ENCODE measurements at regions not wholly inside any gene's neighbourhood (a gene's known extent, or its start where the extent isn't known, plus 50 kb on each side); places are given as distances from the start of the nearest gene placed in this dataset.

GRCh38 chr1:162988869-162989268, 80.3 kb upstream of the RGS4 start:
- ChIA-PET POLR2A (no interaction called here), CTCF (interaction anchor here (0.6 kb wide), 1 partner anchor 81 kb away, joined by 3 read pairs; no protein-coding TSS in a partner anchor)
- Histone ChIP-seq H3K4me3 (ENCODE audit: low read depth, low read length) (no peak overlapping the region), H3K27ac (ENCODE audit: low read depth, low read length) (no peak overlapping the region), H3K27me3 (ENCODE audit: control insufficient read depth, insufficient read depth, low read length) (no peaks in the 10 kb centered on the region), H3K9me3 (ENCODE audit: control insufficient read depth, insufficient read depth, low read length) (no peaks in the 10 kb centered on the region)
- no peak for DNase-seq (ENCODE audit: low read depth, low spot score)
- TF ChIP-seq CTCF (IDR thresholded peaks at IDR 0.05; ENCODE audit: low read depth, low read length) = no peak

GRCh38 chr1:162987866-162988265, 81.3 kb upstream of the RGS4 start:
- H3K9me3 ChIP-seq (ENCODE audit: control insufficient read depth, insufficient read depth, low read length) = no peaks in the 10 kb centered on the region
- DNase-seq (ENCODE audit: low read depth, low spot score) = no peak
- no peak for TF ChIP-seq CTCF (IDR thresholded peaks at IDR 0.05; ENCODE audit: low read depth, low read length)
- H3K27me3 ChIP-seq (ENCODE audit: control insufficient read depth, insufficient read depth, low read length) = no peaks in the 10 kb centered on the region
- no peak overlapping the region for H3K27ac ChIP-seq (ENCODE audit: low read depth, low read length)
- no peak overlapping the region for H3K4me3 ChIP-seq (ENCODE audit: low read depth, low read length)
- ChIA-PET CTCF (interaction anchor here (0.6 kb wide), 1 partner anchor 44 kb away, joined by 3 read pairs; no protein-coding TSS in a partner anchor), POLR2A (no interaction called here)

- H3K4me3 ChIP-seq (ENCODE audit: low read depth, low read length) = no peak overlapping the region
- no peaks in the 10 kb centered on the region for H3K9me3 ChIP-seq (ENCODE audit: control insufficient read depth, insufficient read depth, low read length)
- ChIA-PET CTCF (interaction anchor here (0.7 to 1.2 kb wide), 2 partner anchors 107 to 132 kb away, joined by 3 read pairs; no protein-coding TSS in a partner anchor), POLR2A (no interaction called here)
- no peak for TF ChIP-seq CTCF (IDR thresholded peaks at IDR 0.05; ENCODE audit: low read depth, low read length)
- no peaks in the 10 kb centered on the region for H3K27me3 ChIP-seq (ENCODE audit: control insufficient read depth, insufficient read depth, low read length)
- DNase-seq (ENCODE audit: low read depth, low spot score) = no peak
- H3K27ac ChIP-seq (ENCODE audit: low read depth, low read length) = no peak overlapping the region
Observed at GRCh38 chr1:162985816-162986435, 83.2 kb upstream of the RGS4 start.

- no peak for DNase-seq (ENCODE audit: low read depth, low spot score)
- no peak overlapping the region for H3K4me3 ChIP-seq (ENCODE audit: low read depth, low read length)
- no peak for TF ChIP-seq CTCF (IDR thresholded peaks at IDR 0.05; ENCODE audit: low read depth, low read length)
- H3K27me3 ChIP-seq (ENCODE audit: control insufficient read depth, insufficient read depth, low read length) = no peaks in the 10 kb centered on the region
- POLR2A ChIA-PET = interaction anchor here (0.7 kb wide), 1 partner anchor 255 kb away, joined by 3 read pairs; no protein-coding TSS in a partner anchor
- H3K27ac ChIP-seq (ENCODE audit: low read depth, low read length) = no peak overlapping the region
- H3K9me3 ChIP-seq (ENCODE audit: control insufficient read depth, insufficient read depth, low read length) = no peaks in the 10 kb centered on the region
- CTCF ChIA-PET = interaction anchor here (1.1 kb wide), 1 partner anchor 8 kb away, joined by 3 read pairs; no protein-coding TSS in a partner anchor
Observed at GRCh38 chr1:162984699-162985098, 84.5 kb upstream of the RGS4 start.

GRCh38 chr1:162983671-162984425, 85.3 kb upstream of the RGS4 start:
- POLR2A ChIA-PET = interaction anchor here (0.7 kb wide), 1 partner anchor 254 kb away, joined by 3 read pairs; no protein-coding TSS in a partner anchor
- CTCF ChIA-PET = no interaction called here
- no peak for TF ChIP-seq CTCF (IDR thresholded peaks at IDR 0.05; ENCODE audit: low read depth, low read length)
- no peaks in the 10 kb centered on the region for H3K27me3 ChIP-seq (ENCODE audit: control insufficient read depth, insufficient read depth, low read length)
- no peak overlapping the region for H3K27ac ChIP-seq (ENCODE audit: low read depth, low read length)
- peaks cover under 1% of the 10 kb centered on the region; the same call in 1 of the 2 replicates for H3K9me3 ChIP-seq (ENCODE audit: control insufficient read depth, insufficient read depth, low read length)
- DNase-seq (ENCODE audit: low read depth, low spot score) = no peak
- no peak overlapping the region for H3K4me3 ChIP-seq (ENCODE audit: low read depth, low read length)
